ENCODE measurements at regions not wholly inside any gene's neighbourhood (a gene's known extent, or its start where the extent isn't known, plus 50 kb on each side); places are given as distances from the start of the nearest gene placed in this dataset.

DNA sequence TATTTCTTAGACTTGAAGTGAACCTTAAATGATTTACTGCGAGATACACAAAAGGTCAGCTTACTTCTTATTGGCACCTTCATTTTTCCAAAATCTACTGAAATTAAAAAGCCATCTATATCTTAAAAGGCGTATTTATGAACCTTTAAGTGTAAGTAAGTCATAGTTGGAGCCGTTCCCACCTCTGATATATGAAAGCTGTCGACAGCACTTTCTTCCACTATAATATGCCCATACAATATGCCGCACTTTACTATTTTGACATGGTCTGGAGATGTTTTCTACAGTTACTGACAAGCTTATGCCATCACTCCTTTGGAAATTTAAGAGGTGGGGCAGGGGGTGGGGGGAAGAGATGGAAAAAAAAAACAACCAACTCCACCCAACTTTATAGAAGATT lies 155.3 kb downstream of the PHETA1 start:
- Histone ChIP-seq H3K27ac (ENCODE audit: low read depth) (no peak overlapping the region), H3K36me3 (ENCODE audit: insufficient read depth) (no peaks in the 10 kb centered on the region), H3K9me2 (ENCODE audit: insufficient read depth) (no peaks in the 10 kb centered on the region), H3K4me2 (no peak overlapping the region), H3F3A (replicated peaks; ENCODE audit: low read depth) (no peaks in the 10 kb centered on the region), H3K4me1 (ENCODE audit: insufficient read depth) (peaks cover 5% of the 10 kb centered on the region), H3K4me3 (no peak overlapping the region), H2AFZ (no peak overlapping the region), H3K79me2 (replicated peaks; ENCODE audit: insufficient read depth) (no peaks in the 10 kb centered on the region), H3K27me3 (ENCODE audit: insufficient read depth) (no peaks in the 10 kb centered on the region), H4K20me1 (replicated peaks; ENCODE audit: insufficient read depth) (peaks cover 7% of the 10 kb centered on the region)
- no peak overlapping the region for H3K27ac Mint-ChIP-seq
- peaks cover 5% of the 10 kb centered on the region for H3K27me3 Mint-ChIP-seq (ENCODE audit: insufficient read depth, low read depth, poor library complexity)
- ATAC-seq, result no peak
- no peak overlapping the region for H3K4me3 Mint-ChIP-seq
- no peak for DNase-seq (ENCODE audit: low spot score)
- TF ChIP-seq, protein P1, sequence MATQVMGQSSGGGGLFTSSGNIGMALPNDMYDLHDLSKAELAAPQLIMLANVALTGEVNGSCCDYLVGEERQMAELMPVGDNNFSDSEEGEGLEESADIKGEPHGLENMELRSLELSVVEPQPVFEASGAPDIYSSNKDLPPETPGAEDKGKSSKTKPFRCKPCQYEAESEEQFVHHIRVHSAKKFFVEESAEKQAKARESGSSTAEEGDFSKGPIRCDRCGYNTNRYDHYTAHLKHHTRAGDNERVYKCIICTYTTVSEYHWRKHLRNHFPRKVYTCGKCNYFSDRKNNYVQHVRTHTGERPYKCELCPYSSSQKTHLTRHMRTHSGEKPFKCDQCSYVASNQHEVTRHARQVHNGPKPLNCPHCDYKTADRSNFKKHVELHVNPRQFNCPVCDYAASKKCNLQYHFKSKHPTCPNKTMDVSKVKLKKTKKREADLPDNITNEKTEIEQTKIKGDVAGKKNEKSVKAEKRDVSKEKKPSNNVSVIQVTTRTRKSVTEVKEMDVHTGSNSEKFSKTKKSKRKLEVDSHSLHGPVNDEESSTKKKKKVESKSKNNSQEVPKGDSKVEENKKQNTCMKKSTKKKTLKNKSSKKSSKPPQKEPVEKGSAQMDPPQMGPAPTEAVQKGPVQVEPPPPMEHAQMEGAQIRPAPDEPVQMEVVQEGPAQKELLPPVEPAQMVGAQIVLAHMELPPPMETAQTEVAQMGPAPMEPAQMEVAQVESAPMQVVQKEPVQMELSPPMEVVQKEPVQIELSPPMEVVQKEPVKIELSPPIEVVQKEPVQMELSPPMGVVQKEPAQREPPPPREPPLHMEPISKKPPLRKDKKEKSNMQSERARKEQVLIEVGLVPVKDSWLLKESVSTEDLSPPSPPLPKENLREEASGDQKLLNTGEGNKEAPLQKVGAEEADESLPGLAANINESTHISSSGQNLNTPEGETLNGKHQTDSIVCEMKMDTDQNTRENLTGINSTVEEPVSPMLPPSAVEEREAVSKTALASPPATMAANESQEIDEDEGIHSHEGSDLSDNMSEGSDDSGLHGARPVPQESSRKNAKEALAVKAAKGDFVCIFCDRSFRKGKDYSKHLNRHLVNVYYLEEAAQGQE (IDR thresholded peaks at IDR 0.05; ENCODE audit: unreplicated experiment), result no peak
- TF ChIP-seq CREB1 (CRISPR knock-in tag; IDR thresholded peaks at IDR 0.05; ENCODE audit: low read depth) (no peak), POLR2AphosphoS5 (IDR thresholded peaks at IDR 0.05; ENCODE audit: low read depth) (no peak), ZNF331 (CRISPR knock-in tag; IDR thresholded peaks at IDR 0.05; ENCODE audit: low read depth) (no peak), EZH2 (IDR thresholded peaks at IDR 0.05; ENCODE audit: low read depth, unreplicated experiment) (no peak), EZH2phosphoT487 (IDR thresholded peaks at IDR 0.05; ENCODE audit: unreplicated experiment) (no peak), NANOG (IDR thresholded peaks at IDR 0.05; ENCODE audit: borderline replicate concordance) (no peak), ZNF114 (CRISPR knock-in tag; IDR thresholded peaks at IDR 0.05) (no peak), JUNB (IDR thresholded peaks at IDR 0.05; ENCODE audit: unreplicated experiment) (no peak), STAT1 (IDR thresholded peaks at IDR 0.05; ENCODE audit: unreplicated experiment) (no peak)
- TF ChIP-seq, protein P2, sequence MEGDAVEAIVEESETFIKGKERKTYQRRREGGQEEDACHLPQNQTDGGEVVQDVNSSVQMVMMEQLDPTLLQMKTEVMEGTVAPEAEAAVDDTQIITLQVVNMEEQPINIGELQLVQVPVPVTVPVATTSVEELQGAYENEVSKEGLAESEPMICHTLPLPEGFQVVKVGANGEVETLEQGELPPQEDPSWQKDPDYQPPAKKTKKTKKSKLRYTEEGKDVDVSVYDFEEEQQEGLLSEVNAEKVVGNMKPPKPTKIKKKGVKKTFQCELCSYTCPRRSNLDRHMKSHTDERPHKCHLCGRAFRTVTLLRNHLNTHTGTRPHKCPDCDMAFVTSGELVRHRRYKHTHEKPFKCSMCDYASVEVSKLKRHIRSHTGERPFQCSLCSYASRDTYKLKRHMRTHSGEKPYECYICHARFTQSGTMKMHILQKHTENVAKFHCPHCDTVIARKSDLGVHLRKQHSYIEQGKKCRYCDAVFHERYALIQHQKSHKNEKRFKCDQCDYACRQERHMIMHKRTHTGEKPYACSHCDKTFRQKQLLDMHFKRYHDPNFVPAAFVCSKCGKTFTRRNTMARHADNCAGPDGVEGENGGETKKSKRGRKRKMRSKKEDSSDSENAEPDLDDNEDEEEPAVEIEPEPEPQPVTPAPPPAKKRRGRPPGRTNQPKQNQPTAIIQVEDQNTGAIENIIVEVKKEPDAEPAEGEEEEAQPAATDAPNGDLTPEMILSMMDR (conservative IDR thresholded peaks at IDR 0.05; ENCODE audit: low read depth in 2 of 2), result no peak
- TF ChIP-seq, protein P3, sequence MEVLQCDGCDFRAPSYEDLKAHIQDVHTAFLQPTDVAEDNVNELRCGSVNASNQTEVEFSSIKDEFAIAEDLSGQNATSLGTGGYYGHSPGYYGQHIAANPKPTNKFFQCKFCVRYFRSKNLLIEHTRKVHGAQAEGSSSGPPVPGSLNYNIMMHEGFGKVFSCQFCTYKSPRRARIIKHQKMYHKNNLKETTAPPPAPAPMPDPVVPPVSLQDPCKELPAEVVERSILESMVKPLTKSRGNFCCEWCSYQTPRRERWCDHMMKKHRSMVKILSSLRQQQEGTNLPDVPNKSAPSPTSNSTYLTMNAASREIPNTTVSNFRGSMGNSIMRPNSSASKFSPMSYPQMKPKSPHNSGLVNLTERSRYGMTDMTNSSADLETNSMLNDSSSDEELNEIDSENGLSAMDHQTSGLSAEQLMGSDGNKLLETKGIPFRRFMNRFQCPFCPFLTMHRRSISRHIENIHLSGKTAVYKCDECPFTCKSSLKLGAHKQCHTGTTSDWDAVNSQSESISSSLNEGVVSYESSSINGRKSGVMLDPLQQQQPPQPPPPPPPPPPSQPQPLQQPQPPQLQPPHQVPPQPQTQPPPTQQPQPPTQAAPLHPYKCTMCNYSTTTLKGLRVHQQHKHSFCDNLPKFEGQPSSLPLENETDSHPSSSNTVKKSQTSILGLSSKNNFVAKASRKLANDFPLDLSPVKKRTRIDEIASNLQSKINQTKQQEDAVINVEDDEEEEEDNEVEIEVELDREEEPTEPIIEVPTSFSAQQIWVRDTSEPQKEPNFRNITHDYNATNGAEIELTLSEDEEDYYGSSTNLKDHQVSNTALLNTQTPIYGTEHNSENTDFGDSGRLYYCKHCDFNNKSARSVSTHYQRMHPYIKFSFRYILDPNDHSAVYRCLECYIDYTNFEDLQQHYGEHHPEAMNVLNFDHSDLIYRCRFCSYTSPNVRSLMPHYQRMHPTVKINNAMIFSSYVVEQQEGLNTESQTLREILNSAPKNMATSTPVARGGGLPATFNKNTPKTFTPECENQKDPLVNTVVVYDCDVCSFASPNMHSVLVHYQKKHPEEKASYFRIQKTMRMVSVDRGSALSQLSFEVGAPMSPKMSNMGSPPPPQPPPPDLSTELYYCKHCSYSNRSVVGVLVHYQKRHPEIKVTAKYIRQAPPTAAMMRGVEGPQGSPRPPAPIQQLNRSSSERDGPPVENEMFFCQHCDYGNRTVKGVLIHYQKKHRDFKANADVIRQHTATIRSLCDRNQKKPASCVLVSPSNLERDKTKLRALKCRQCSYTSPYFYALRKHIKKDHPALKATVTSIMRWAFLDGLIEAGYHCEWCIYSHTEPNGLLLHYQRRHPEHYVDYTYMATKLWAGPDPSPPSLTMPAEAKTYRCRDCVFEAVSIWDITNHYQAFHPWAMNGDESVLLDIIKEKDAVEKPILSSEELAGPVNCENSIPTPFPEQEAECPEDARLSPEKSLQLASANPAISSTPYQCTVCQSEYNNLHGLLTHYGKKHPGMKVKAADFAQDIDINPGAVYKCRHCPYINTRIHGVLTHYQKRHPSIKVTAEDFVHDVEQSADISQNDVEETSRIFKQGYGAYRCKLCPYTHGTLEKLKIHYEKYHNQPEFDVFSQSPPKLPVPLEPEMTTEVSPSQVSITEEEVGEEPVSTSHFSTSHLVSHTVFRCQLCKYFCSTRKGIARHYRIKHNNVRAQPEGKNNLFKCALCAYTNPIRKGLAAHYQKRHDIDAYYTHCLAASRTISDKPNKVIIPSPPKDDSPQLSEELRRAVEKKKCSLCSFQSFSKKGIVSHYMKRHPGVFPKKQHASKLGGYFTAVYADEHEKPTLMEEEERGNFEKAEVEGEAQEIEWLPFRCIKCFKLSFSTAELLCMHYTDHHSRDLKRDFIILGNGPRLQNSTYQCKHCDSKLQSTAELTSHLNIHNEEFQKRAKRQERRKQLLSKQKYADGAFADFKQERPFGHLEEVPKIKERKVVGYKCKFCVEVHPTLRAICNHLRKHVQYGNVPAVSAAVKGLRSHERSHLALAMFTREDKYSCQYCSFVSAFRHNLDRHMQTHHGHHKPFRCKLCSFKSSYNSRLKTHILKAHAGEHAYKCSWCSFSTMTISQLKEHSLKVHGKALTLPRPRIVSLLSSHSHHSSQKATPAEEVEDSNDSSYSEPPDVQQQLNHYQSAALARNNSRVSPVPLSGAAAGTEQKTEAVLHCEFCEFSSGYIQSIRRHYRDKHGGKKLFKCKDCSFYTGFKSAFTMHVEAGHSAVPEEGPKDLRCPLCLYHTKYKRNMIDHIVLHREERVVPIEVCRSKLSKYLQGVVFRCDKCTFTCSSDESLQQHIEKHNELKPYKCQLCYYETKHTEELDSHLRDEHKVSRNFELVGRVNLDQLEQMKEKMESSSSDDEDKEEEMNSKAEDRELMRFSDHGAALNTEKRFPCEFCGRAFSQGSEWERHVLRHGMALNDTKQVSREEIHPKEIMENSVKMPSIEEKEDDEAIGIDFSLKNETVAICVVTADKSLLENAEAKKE (CRISPR knock-in tag; IDR thresholded peaks at IDR 0.05), result no peak
- TF ChIP-seq, protein P4, sequence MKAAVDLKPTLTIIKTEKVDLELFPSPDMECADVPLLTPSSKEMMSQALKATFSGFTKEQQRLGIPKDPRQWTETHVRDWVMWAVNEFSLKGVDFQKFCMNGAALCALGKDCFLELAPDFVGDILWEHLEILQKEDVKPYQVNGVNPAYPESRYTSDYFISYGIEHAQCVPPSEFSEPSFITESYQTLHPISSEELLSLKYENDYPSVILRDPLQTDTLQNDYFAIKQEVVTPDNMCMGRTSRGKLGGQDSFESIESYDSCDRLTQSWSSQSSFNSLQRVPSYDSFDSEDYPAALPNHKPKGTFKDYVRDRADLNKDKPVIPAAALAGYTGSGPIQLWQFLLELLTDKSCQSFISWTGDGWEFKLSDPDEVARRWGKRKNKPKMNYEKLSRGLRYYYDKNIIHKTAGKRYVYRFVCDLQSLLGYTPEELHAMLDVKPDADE (IDR thresholded peaks at IDR 0.05), result no peak
- H3K4me1 Mint-ChIP-seq, result peaks cover 11% of the 10 kb centered on the region; the same call in 2 of the 3 replicates
- no peaks in the 10 kb centered on the region for H3K9me3 Mint-ChIP-seq
- H3K36me3 Mint-ChIP-seq (ENCODE audit: low read depth), result no peaks in the 10 kb centered on the region
